HG02623 (cell line): ENCODE measurements at regions not wholly inside any gene's neighbourhood (a gene's known extent, or its start where the extent isn't known, plus 50 kb on each side); places are given as distances from the start of the nearest gene placed in this dataset.
A peak's percentile ranks its signal among the peaks of the same experiment; 100 is the strongest.
"Not testable (repeated sequence)": the region's sequence is repeated elsewhere in the genome, so short reads cannot be mapped to it uniquely, and the experiment has no call there.

ENCODE experiments used
- ATAC-seq: cut with Tn5 transposase; IDR thresholded peaks from one replicate; pipeline ENCODE4 v1.9.1; 2021; ENCODE audit warnings: moderate library complexity; ENCODE audit not compliant: unreplicated experiment

DNA sequence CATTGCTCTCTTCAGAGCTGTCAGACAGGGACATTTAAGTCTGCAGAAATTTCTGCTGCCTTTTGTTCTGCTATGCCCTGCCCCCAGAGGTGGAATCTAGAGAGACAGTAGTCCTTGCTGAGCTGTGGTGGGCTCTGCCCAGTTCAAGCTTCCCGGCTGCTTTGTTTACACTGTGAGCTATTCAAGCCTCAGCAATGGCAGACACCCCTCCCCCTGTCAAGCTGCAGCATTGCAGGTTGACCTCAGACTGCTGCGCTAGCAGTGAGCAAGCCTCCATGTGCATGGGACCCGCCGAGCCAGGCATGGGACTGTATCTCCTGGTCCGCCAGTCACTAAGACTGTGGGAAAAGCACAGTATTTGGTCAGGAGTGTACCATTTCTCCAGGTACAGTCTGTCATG, 53.6 kb upstream of the MAPK10 start:
- not testable (repeated sequence) for ATAC-seq

DNA sequence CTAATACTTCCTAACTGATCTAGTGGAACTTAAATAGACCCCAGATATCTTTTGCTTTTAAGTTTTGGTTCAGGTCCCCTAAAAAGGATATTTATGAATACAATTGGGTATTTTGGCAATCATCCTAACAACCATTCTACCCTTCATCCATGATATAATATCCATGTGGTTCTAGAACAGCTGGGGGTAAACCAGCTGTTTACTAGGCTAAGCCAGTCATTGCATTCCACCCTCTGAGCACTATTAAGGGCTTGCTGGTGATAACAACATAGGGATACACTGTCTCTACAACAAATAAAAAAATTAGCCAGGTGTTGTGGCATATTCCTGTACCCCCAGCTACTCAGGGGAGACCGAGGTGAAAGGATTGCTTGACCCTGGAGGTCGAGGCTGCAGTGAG, 54.8 kb upstream of the MAPK10 start:
- no peak for ATAC-seq

DNA sequence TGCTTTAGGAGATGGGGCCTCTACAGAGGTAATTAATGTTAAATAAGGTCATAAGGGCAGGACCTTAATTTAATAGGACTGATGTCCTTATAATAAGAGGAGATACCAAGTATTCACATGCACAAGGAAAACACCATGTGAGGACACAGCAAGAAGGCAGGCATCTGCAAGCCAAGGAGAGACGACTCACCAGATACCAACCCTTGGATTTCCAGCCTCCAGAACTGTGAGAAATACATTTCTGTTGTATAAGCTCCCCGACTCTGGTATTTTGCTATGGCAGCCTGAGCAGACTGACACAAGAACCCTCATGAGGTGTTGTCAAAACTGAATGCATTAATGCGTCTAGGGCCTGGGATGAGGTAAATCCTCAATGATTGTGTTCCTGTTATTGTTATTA, 56.2 kb upstream of the MAPK10 start:
- no peak for ATAC-seq

DNA sequence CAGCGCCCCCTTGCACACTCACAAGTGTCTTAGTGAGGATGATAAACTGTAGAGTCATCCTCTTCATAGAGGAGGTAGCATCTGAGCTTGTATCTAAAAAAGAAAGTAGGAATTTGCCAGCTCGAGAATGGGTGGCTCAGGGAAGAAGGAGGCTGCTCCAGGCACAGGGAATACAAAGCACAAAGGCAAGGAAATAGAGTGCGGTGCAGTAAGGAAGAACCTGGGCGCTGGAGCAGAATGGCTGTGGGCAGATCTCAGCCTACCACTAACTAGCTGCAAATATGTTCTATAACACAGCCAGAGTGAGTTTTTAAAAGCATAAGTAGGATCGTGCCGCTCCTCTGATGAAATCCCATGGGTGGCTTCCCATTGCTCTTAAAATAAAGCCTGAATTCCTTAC, 61.6 kb upstream of the MAPK10 start:
- ATAC-seq: no peak

DNA sequence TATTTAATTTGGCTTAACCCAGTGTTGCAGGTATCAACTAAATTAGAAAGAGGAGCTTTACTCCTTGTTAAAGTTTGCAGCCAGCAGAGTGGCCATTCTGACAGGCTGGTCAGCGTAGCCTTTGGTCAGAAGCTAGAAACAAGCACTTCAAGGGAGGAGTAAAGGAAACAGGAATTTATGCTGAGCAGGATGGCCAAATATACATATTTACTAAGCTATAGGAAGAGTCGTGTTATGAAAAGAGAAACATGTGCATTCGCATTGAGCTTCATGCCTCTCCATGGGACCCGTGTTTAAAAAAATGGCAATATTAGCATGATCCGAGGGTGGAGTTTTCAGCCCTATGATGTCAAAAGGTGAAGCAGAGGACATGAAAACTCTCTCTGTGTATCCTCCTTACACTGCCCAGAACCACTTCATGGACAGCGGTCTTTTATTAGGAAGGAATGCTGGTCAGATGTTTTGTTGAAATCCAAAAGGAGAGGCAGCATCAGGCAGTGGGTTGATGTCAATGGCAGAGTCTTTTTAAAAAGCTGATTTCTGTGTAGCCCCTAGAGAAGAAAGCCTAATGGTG, 71.8 kb upstream of the MAPK10 start:
- no peak for ATAC-seq

DNA sequence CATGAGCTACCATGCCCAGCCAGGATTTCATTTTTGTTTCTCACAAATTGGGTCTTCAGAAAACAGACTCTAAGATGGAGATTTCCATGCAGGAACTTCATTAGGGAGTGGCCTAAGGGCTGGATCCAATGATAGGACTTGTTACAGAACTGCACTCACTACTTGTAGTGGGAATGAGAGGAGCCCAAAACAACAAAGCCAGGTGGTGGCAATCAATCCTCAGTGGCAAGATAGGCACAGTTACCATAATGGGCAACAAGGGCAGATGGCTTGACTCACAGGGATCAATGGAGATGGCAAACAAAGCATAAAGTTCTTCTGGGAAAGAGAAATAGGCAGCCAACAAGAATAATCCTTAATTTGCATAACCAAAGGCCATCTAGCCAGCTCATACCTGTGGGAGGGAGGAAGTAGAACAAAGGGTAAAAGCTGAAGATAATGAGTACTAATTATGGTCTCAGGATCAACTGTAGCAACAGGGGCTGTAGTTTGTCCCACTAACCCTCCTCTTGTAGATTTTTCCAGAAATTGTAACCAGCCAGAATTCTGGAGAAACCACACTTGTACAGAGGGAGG, 72.8 kb upstream of the MAPK10 start:
- no peak for ATAC-seq

DNA sequence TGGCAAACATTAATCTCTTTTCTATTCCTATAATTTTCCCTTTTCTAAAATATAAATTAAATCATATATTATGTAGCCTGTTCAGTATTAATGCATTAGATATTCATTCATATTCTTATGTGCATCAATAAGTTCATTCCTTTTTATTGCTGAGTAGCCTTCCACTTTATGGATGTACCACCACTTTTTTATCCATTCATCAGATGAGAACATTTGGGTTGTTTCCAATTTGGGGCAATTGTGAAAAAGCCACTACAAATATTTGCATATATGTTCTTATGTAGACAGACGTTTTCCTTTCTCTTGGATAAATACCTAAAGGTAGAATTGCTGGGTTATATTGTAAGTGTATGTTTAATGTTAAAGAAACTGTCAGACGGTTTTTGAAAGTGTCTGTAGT, 79.4 kb upstream of the MAPK10 start:
- no peak for ATAC-seq

DNA sequence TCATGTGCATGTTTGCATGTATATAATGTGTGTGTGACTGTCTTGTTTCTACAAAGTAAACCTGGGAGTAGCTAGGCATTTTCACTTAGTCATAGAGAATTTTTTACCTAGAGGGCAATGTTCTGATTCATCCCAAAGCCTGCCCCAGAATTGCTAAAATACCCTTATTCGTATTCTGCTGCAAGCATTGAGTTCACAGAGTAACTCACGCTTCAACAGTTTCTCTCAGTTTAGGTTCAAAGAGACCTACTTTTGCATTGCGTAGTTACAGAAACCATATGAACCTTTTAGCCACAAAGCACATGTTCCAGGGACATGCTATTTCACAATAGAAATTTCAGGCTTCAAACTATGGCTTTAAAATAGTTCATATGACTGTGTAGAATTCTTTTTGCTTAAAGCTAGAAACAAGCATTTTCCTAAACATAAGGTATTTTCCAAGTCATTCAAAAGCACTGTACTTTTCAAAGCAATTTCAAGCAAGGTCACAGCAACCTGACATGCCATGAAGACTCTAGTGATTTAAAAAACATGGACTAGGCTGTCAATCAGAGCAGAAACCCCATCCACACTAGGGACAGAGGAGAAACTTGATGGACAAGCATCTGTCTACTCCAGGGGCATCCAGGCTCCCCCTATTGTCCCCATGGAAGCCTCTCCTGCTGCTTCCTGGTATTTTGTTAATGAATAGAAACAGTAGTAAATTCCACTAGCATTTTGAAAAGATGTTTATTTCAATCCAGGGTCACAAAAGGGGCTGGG, 81.5 kb upstream of the MAPK10 start:
- ATAC-seq: peak; percentile 73

DNA sequence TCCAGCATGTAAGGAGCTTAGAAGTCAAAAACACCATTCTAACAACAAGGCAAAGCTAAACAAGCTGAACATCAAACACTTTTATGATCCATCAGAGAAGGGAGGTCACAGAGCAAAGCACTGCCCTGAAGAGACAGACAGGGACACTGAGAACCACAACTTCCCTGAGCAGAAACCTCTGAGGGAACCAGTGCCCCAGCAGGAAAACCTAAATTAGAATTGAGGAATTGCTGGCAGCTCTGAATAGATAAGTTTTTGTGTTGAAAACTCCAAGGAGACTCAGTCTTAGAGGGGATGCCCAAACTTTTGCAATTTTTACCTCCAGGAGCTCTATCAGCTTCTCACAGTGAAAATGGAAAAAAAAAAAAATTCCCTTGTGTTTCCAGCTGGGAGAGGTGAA, 83.0 kb upstream of the MAPK10 start:
- ATAC-seq: no peak

DNA sequence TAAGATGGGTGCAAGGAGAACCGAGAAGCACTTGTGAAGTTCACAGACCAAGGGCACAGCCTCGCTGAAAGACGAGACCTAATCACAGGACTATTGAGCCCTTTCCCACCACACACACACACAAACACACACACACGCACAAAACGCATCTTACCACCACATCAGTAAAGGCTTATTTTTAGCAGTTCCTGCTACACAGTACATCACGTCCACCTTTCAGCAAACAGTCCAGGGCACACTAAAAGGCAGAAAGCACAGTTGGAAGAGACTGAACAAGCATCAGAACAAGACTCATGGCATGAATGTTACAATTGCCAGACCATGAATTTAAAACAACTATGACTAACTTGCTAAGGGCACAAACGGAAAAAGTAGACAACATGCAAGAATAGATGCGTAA, 83.6 kb upstream of the MAPK10 start:
- no peak for ATAC-seq

DNA sequence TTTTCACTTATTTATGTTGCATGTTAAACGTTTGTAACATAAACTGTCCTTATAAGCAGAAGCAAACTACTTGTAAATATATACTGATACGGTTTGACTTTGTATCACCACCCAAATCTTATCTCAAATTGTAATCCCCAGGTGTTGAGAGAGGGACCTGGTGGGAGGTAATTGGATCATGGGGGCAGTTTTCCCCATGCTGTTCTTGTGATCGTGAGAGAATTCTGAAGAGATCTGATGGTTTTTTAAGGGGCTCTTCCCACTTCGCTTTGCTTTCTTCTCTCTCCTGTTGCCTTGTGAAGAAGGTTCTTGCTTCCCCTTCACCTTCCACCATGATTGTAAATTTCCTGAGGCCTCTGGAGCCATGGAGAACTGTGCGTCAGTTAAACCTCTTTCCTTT, 87.1 kb upstream of the MAPK10 start:
- ATAC-seq: no peak

DNA sequence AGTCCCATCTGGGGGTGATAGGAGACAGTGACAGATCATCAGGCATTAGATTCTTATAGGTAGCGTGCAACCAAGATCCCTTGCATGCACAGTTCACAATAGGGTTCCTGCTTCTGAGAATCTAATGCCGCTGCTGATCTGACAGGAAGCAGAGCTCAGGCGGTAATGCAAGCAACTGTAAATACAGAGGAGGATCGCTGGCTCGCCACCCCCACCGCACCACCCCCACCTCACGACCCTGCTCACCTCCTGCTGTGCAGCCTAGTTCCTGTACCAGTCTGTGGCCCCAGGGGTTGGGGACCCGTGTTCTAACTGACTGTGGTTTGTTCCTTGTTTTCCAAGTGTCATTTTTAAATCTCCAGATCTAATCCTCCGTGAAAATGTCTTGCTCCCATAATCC, 89.0 kb upstream of the MAPK10 start:
- no peak for ATAC-seq

DNA sequence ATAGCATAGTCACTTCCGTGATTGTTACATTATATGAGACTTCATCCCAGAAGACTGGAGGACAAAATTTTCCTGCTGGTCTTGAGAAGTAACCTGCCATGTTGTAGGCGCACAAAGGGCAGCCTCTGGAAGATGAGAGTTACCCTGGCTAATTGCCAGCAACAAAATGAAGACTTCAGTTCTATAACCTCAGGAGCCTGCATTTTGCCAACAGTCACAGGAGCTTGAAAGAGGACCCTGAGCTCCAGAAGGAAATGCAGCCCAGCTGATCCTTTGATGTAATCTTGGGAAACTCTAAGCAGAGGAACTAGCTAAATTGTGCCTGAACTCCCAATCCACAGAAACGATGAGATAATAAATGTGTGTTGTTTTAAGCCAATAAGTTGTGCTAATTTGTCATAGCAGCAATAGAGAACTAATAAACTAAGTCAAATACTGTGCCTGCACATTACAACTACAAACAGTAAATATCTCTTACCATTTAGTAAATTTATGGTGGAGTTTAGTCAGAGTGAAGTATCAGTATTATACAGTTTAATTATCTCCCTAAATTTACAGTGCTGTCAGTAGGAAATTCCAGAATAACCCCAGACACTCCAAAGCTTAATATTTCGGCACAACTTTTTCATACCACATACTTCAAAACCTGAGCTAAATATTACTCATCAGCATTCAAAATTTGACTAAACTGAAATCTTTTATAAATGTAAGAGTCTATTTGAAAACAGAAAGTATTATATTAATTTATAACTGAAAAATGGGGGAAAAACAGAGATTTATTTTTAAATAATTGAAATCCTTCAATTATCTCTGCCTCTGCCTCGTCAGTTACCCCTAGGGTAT, 90.1 kb upstream of the MAPK10 start:
- ATAC-seq: no peak

DNA sequence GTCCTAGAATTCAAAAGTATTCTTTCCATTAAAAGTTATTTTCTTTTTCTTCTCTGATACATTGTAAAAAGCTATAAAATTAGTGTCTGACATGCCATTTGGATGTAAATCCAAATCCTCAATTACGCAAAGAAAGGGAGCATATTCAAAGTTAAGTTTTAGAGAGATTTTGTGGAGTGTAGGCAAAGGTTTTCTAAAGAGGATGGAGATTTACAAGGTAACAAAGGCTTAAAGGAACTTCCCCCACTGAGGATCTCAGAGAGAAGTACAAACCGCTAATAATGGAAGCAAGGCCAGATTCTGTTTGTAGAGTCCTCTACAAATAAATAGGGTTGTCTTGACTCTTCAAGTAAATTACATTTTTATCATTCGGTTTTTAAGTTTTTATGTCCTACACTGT, 91.0 kb upstream of the MAPK10 start:
- no peak for ATAC-seq

DNA sequence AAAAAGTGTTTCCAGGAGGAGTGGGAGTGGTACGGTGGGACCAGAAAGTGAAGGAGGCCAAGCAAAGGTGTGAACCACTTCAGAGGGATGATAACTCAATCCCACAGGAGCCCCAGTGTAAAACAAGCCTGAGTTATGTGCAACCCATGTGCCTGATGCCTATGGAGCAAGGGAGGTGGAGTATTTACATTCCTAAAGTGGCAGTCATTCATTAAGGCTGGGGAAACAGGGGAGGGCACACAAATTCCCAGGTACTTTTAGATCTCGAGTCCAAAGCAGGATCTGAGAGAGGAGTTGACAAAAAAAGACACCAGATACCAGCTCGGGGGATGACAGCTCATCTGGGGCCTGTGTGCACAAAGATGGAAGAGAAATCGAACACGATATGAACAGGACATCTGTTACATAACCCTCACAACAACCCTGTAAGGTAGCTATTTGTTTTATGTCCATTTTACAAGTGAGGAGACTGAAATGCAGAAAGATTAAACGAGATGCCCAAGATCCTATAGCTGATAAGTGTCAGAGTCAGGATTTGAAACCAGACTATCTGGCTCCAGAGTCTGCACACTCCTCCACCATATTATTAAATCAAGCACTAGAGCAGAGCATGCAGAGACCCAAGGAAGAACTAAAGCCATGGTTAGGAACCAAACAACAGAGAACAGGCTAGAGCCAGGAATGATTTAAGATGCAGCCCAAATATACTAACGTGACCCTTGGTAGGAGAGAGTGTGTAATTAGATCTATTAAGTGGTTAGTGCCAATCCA, 91.9 kb upstream of the MAPK10 start:
- ATAC-seq: no peak

DNA sequence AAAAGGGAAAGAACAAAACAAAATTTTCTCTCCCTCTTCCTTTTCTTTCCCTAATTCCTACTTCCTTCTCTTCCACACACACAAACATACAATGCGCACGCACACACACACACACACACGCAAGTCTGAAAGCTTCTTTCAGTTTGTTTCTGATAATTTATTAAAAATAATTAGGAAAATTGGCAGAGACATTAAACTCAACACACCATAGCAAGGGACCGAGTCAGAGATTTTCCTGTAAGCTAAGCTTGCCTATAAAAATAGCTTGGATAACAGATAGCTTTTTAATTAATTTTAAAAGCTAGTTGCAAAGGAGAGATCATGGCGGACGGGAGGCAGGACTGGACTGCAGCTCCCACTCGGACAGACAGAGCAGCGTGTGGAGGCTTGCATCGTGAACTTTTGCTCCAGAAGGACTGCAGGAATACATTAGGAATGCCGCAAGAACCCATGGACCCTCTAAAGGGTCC, 92.6 kb upstream of the MAPK10 start:
- ATAC-seq: no peak

DNA sequence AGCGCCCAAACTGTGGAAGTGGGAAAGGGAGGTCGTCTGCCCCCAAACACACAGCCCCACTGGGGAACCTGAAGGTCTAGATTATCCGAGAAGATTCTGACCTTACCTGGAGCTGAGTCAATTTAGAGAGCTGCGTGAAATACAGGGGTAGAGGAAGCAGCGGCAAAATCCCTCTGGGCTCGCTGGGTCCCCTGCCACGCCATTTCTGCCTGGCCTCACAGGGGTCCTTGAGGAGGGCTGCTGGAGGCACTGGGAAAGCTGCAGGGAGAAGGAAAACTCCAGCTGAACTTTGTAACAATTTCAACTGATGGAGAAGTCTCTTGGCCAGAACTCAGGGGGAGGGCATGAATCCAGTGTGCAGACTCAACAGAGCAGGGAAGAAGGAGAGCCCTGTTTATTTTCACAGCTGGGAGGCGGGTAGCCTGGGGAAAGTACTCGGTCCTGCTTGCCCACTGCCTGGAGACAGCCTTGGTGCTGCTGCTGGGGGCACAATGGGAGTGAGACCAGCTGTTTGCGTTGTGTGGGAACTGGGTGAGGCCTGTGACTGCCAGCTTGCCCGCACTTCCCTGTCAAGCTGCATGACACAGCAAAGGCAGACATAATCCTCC, 93.2 kb upstream of the MAPK10 start:
- ATAC-seq: no peak

DNA sequence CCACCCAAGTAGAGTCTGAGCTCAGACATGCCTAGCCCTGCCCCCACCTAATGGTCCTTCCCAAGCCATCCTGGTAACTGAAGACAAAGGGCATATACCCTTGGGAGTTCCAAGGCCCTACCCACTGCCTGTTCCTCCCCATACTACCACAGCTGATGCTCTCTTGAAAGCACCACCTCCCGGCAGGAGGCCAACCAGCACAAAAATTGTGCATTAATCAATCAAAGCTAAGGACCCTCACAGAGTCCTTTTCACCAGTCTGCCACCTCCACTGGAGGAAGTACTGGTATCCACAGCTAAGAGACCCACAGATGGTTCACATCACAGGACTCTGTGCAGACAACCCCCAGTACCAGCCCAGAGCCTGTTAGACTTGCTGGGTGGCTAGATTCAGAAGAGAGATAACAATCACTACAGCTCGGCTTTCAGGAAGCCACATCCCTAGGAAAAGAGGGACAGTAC, 93.8 kb upstream of the MAPK10 start:
- not testable (repeated sequence) for ATAC-seq

DNA sequence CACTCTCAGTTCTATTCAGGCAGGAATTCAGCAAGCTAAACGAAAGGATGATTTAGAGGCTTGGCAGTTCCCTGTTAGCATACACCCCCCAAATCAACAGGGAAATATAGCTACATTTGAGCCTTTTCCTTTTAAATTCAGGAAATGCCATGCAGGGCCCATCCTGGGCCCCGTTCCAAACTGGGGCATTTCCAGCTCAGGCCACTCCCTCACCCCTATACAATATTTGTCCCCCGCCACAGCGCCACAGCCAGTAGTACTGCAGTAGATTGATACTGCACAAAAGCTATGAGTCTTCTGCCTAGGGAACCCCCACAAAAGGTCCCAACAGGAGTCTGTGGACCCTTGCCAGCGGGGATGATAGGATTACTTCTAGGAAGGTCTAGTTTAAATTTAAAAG, 102.0 kb upstream of the MAPK10 start:
- no peak for ATAC-seq

DNA sequence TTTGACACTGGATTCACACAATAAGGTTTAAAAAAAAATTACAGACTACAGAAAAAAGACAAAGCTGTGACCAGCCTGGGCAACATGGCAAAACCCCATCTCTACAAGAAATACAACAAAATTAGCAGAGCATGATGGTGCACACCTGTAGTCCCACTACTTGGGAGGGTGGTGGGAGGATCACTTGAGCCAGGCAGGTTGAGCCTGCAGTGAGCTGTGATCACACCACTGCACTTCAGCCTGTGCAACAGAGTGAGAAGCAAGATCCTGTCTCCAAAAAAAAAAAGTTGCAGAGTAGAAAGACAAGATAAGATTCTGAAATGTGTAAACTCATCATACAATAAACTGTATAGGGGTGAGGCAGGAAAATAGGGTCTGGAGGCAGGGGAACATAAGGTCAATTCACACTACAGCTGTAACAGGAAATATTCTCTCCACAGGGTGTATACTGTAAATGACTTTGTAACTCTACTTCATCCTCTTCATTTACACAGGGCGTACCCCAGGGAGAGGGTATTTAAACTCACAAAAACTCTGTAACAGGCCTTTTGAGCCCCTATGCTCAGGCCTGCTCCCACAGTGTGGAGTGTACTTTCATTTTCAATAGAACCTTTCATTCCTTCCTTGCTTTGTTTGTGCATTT, 112.6 kb upstream of the MAPK10 start:
- no peak for ATAC-seq
